GM18499 (cell line): ENCODE measurements at regions not wholly inside any gene's neighbourhood (a gene's known extent, or its start where the extent isn't known, plus 50 kb on each side); places are given as distances from the start of the nearest gene placed in this dataset.
"Not testable (repeated sequence)": the region's sequence is repeated elsewhere in the genome, so short reads cannot be mapped to it uniquely, and the experiment has no call there.

Experiments used
- ATAC-seq: cut with Tn5 transposase; IDR thresholded peaks from one replicate; pipeline ENCODE4 v1.9.1; 2021; ENCODE audit warnings: moderate number of reproducible peaks; ENCODE audit not compliant: insufficient read depth, unreplicated experiment

DNA sequence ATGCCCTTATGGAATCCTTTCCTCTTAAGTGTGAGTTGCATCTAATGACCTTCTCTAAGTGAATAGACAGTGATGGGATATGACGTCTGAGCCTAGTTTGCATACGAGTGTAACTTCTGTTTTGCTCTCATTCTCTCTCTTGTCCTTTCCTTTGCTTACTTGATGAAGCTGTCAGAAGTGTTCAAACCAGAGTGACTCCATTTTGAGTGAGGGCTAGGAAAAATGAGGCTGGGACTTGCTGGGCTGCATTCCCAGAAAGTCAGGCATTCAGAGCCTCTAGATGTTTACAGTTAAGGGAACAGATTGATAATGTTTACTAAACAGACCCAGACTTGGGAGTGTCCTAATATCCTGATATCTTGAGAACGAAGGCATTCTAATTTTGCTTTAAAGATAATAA is 311.2 kb upstream of the SOX4 start:
- not testable (repeated sequence) for ATAC-seq

DNA sequence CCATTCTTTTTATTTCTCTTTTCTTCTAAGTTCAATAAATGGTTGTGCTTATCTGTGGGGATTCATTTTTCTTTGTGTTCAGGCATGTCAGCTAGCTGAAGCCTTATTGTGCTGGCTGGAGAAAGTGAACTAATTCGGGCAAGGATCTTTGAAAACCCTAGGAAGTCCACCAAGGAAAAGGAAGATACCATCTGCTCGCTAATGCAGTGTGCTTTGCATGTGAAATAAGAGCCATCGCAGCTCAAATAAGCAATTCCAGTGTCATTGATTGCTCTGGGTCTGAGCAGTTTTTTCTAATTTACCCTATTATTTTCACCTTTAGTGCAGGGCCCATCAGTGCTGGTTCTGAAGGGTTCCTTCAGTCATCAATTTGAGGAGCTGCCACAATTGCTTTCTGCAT is 309.4 kb upstream of the SOX4 start:
- ATAC-seq: no peak

DNA sequence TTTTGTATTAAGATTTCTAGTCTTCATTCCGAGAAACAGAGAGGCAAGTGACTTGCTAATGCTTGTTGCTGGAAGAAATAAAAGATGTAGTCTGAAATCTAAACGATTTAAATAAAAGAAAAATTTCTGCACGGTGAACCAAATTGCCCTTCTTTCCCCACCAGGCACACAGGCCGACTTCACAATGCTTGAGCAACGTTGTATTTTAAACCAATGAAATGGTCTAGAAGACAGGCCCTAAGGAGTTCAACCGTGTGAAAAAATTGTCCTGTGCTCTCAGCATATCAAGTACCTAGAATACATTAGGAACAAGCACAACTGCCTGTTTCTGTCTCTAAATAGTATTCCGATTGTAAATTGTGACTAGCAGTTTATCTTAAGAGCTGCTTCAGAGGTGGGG is 308.8 kb upstream of the SOX4 start:
- ATAC-seq: no peak

DNA sequence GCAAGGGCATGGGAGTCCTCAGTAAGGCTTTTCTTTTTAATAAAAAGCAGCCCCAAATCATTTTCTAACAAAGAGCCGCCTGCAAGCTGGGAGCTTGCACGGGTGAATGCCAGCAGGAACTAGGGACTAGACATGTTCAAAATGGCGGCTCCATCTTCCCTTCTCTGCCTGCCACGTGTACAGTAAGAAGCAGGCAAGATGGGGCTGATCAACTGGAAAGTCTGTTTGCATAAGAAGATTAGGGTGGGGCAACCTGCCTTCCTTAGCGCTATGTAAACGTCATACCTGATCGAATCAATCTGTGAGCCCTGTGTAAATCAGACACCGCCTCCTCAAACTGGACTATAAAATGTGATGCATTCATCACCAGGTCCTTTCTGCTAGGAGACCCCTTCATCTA is 299.4 kb upstream of the SOX4 start:
- no peak for ATAC-seq

DNA sequence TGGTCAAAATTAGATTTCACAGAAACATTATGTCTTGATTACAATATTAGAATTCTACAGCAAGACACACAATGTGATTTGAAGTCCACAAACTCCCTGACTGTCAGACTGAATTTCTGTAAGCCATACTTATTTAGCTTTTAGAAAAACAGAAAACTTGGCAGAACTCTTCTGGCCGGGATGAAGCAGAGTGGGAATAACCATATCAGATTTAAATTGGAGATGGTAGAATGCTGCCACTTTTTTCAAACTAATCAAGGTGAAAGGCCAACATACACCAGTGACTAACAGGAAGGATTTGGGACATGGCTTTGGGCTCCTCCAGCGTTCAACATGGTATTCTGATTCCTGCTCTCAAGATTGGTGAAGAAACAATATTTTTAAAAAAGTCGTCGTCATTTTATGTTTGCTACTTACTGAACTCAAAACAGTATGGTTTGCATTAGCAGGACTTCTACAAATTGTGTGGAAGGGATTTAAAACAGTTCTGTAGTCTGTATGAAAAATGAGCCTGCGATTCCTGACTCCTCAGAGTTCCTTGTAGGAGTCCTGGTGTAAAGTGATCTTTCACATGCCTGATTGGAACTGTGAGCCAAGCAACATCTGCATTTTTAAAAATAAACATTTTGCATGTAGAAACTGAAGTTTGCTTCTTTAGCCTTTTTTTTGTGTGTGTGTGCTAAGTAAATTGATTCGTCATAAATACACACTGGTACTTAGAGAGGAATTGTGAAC is 297.9 kb upstream of the SOX4 start:
- no peak for ATAC-seq

DNA sequence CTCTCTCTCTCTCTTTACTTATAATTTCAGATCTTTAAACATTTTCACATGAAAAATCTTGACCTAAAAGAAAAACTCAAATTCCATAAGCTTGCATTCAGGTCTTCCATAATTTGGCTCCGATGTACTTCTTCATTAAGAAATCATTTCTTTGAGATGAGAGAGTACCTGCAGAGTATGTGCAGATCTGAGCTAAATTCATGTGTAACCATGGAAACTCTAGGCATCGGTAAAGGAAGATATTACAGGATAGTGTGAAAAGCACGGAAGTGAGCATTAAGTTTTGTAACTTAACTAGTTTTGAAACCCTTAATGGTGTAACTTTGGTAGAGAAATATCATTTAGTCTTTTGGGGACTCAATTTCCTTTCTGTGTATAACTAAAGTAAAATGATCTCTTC is 295.9 kb upstream of the SOX4 start:
- no peak for ATAC-seq

DNA sequence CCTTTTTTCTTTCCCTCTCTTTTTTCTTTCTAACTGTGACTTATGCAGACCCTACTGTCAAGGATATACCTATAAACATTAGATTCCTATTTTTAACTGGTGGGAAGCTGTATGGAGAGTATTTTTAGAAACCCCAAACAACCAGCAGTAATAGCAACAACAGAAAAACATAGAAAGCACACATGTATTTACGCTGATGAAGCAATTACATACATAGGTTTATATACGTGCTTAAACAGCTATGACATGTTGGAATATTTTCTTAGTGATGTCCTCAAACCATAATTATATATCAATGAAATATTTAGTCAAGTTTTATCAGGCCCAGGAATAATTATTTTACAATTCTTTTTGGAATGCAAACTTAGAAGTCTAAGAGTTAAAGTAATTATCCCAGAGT is 294.3 kb upstream of the SOX4 start:
- no peak for ATAC-seq

DNA sequence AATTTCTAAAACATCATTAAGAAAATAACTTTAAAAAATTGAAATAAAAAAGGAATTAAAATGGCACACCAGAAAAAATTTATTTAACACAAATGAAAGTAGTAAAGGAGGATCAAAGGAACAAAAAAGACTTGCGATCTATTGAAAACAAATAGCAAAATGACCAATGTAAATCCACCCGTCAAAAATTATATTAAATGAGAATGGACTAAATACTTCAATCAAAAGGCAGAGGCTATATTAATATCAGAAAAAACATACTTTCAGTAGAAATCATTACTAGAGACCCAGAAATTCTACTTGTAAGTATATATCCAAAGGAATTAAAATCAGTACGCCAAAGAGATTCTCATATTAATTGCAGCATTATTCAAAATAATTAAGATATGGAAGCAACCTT is 293.1 kb upstream of the SOX4 start:
- ATAC-seq: no peak

DNA sequence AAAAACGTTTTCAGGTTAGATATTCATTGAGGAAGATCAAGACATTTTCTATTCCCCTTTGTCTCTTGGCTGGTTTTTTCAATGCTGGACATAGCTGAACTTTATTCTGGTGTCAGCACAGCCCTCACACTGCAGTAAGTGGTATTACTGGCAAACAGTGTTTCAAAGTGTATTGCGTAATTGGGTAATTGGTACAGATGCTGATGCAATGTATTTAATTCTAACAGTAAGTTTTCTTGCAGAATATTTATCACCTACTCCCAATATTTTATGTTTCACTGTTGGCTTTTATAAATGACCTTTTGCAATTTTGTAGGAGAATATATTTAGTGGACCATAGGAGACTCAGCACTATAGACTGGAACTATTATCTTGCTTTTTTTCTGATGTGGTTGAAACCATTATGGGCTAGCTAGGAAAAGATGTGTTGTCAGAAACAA is 287.6 kb upstream of the SOX4 start:
- ATAC-seq: no peak

DNA sequence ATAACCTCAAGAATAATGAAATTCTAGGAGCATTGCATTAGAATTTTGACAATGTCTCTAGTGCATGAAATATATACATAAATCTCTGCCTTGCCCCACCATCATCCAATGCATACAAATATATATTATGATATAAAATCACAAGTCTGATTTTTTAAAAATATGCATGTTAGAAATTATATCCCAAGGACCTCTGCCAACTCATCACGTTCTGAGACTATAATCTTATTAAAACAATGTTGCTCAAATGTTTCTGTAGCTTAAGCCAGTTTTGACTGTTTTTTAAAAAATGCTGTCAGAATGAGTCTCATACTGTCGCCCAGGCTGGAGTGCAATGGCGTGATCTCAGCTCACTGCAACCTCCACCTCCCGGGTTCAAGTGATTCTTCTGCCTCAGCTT is 287.0 kb upstream of the SOX4 start:
- ATAC-seq: no peak

DNA sequence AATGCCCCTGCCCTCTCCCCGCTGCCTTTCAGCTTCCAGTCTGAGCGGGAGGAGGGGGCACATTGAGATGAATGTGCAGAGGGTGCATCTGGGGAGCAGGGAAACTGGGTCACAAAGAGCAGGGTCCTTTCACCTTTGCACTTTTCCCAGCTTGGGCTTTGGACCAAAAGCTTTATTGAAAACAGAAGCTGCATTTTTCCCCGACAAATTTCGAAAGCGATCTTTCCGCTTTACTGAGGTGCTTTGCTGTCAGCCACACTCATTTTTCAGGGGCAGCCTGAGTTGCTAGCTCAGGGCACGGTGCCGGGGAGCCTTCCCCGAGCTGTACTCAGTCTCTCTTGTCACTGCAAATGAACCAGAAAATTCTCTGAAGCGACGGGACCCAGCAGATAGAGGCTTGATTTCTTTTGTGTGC is 283.7 kb upstream of the SOX4 start:
- no peak for ATAC-seq

DNA sequence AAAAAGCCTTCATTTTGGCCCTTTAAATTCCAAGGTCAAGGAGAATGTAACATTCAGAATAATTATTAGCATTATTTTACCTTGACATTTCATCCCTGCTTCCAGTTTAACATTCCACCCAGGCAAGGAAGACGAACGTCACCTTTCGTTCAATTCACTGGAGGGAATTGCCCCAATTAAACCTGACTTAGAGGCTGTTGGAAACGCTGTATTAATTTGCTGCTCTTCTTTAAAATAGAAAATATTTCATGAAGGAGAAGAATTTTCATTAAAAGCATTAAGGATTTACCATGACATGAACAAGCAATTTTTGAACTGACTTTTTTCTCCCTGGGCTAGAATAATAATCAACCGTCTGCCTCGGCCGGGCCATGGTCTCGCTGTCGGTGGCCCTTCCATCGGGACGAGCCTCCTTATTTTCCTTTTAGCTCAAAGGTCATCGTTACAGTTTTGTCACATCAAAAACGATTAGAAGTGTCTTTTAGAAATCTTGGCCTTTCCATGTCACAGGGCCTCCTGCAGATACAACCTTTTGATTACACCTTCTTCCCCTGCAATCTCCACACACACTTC is 282.9 kb upstream of the SOX4 start:
- ATAC-seq: no peak

DNA sequence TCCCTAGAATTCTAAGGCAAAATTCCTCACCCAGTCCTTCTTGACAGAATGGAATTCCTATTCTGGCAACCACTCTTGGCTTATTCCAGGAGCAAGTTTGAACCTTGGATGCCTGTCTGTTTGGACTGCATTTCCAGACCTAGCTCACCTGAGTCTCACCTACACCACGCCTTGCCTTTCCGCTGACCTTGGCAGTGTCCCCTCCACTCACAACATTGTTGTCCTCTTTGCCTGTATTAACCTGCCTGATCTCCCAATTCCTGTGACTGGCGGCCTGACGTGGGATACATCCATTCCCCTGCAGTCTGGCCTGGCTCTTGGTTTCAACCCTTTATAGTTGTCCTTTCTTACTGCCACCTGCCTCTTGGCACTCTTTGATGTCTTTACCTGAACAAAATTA is 281.4 kb upstream of the SOX4 start:
- ATAC-seq: no peak

DNA sequence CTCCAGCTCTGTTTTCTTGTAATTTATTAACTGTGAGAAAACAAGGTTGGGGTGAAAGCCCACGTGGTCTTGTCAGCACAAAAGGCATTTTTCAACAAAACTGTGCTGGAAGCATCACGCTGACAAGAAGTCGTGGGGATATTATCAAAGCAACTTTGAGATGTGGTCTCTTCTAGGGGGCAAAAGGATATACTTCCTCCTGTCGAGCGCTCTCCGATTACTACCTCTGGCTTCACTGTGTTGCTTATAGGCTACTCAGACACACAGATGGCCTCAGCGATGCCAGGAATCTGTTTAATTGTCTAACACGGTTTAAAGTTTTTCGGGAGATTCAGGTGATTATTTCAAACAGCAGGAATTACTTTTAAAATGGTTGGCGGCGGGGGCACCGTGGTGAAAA is 275.9 kb upstream of the SOX4 start:
- no peak for ATAC-seq

DNA sequence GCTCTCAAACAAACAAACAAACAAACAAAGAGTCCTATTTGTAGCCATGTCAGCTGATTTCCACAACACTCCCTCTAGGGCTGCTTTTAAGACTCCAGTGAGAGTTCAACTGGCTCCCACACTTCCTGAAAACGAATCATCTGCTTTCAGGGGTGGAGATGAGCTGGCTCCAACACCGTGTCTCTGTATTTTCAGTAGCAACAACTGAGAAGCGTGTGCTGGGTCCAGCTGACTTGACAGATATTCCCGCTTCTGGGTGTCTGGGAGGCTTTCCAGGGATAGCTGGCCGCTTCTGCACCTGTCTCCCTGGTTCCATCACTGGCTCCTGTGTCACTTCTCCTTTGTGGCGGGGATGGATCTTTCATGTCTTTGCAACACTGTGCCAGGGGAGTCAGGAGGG is 272.5 kb upstream of the SOX4 start:
- ATAC-seq: no peak

DNA sequence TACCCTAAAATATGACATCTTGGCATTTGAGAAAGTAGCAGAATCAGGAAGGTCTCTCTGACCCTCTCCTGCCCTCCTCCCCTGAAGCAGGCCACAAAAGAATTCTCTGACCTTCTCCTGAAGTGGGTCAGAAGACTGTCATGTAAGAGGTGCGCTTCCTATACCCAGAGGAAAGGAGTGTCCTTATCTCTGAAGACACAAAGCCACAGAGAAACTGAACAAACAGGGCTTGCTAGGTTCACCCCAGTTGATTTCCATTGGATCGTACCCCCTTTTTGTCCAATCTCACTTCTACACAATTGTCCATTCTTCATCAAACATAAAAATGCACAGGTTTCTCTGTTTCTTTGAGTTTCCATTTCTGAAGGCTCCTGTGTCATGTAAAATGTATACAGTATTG is 272.0 kb upstream of the SOX4 start:
- no peak for ATAC-seq

DNA sequence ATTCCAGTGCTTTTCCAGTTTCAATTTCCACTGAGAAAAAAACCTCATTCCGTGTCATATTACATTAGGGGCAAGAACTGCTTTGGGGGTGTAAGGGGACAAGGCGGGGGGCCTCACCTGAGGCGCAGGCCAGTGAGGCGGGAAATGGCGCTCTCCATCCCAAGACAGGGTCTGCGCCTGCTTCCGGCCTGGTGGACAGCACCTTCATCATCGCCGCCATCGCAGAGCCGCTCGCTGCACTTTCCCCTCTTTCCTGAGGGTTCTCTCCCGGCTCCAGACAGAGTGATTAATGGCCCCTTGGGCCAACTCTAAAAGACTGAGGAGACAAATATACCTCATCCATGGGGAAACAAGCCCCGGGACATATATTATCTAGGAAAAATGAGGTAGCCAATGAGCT is 270.0 kb upstream of the SOX4 start:
- ATAC-seq: no peak

DNA sequence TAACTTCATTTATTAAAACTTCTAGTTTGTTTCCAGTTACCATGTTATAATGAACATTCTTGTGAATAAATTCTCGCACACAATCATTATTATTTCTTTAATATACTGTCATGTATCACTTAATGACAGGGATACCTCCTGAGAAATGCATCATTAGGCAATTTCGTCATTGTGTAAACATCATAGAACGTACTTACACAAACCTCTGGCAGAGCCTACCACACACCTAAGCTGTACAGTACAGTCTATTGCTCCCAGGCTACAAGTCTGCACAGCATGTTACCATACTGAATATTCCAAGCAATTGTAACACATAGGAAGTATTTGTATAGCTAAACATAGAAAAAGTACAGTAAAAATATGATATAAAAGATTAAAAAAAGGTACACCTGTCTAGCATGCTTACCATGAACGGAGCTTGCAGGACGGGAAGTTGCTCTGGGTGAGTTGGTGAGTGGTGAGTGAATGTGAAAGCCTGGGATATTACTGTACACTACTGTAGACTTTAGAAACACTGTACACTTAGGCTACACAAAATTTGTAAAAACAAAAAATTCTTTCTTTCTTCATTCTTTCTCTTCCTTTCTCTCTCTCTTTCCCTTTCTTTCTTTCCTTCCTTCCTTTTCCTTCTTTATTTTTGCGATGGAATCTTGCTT is 268.2 kb upstream of the SOX4 start:
- no peak for ATAC-seq

DNA sequence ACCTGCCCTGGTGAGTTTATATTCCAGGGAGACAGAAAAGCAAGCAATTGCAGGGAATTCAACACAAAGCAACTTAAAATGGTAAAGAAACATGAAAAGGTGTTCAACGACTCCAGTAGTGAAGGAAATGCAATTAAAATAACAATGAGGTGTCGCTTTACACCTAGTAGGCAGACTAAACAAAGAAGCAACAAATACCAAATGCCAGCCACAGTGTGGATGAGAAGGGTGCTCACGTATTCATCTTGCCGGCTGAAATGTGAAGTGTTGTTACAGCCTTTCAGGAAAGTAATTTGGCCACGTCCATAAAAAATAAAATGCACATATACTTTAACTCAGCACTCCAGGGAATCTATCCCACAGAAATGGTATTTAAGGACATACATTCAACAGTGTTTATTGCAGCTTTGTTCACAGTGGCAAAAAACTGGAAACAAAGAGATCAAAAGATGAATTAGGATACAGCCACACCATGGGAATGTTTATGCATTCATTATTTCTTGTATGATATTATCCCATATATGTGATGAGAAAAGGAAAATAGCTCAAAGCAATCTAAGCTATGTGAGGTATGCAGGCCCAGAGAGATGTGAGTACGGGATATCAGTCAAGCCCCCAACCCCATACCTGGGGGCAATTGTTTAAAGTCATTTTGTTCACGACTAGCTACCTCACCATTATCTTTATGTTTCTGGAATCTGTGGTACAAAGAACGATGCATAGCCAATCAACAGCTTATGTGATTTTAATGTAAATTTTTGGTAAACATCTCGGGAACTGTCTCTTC is 266.0 kb upstream of the SOX4 start:
- no peak for ATAC-seq

DNA sequence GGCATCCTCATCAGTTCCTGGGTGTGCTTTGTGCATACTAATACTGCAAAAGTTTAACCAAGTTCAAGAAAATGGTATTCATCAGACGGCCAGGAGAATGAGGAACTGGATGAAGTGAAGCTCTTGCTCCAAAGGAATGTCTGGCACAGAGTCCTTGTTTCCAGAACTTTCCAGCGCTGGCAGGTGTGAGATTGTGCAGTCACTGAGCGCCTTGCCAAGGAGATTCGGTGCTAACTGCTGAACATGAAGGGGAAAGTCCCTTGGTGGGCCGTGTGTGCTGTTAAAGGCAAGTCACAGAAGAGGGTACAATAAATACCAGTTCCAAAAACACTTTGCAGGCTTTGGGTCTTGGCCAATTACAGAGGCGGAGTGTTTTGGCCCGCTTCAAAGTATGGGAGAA is 262.3 kb upstream of the SOX4 start:
- ATAC-seq: no peak

DNA sequence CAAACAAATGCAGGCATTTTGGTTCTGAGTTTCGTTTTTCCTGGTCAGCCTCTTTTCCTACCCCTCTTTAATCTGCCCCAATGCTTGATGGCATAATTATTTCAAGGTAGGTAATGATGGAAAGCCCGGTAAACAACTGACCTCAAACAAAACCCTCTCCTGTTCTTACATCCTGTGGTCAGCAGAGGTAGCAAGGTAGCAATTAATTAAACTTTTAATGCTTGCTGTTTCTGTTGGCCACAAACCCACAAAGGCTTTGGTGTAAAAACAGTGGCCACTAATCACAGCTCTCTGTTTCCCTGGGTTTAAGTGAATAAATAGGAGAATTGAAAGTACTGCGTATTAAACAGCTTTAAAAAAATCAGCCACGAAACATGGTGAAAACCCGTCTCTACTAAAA is 261.5 kb upstream of the SOX4 start:
- ATAC-seq: no peak
